GM12878 (cell line): ENCODE measurements at regions not wholly inside any gene's neighbourhood (a gene's known extent, or its start where the extent isn't known, plus 50 kb on each side); places are given as distances from the start of the nearest gene placed in this dataset.

Source experiments
- ATAC-seq: fragments of 200-7000 bp; cut with Tn5 transposase; 3 replicates; pipeline ENCODE4 v1.9.1; 2020; ENCODE audit warnings: mild to moderate bottlenecking, moderate library complexity
- BruUV-seq: library from RNA; stranded (reverse); fragments of 400-500 nt; replicated peaks from 2 replicates; lab custom pipeline; 2021; lab: Mats Ljungman, UMichigan
- CTCF ChIA-PET: fragments of 300-600 bp; sonication (Branson Sonifier 250); formaldehyde crosslinking; extraction: SDS; loops from one replicate; lab custom pipeline; 2021; ENCODE audit warnings: inconsistent platforms; lab: Yijun Ruan, JAX
- POLR2A ChIA-PET: fragments of 350-600 bp; formaldehyde crosslinking; extraction: SDS; loops from one replicate; lab custom pipeline; 2021; ENCODE audit warnings: inconsistent platforms; lab: Charles Lee
- RAD21 ChIA-PET: fragments of 300-600 bp; sonication (Branson Sonifier 250); formaldehyde crosslinking; loops from one replicate; lab custom pipeline; 2023; ENCODE audit warnings: antibody characterized with exemption; ENCODE audit not compliant: unreplicated experiment; lab: Charles Lee
- SMC1A ChIA-PET: fragments of 300-600 bp; sonication (Branson Sonifier 250); formaldehyde crosslinking; loops from one replicate; lab custom pipeline; 2023; ENCODE audit not compliant: unreplicated experiment, uncharacterized antibody; lab: Charles Lee
- DNase-seq: peaks from one replicate; pipeline ENCODE4 v3.0.0-alpha.2; 2011; ENCODE audit warnings: low read depth, low spot score
- FAIRE-seq: peaks from 3 replicates; lab custom pipeline; 2011; peaks lifted over from hg19 to GRCh38; lab: Jason Lieb, UNC
- H2AFZ ChIP-seq: 2 replicates; pipeline ENCODE4 v1.6.0; 2011; ENCODE audit warnings: low read depth, low read length, control low read depth; ENCODE audit not compliant: control insufficient read depth
- H3K27ac ChIP-seq: 2 replicates; pipeline ENCODE4 v1.5.1; 2011; ENCODE audit warnings: control low read depth; ENCODE audit not compliant: control insufficient read depth, insufficient read depth
- H3K27me3 ChIP-seq, 2 experiments: replicated peaks in 1 of 2; 2 replicates each; pipeline versions ENCODE4 v1.6.0 to v1.6.1; 2011; ENCODE audit warnings: low read length in 1 of 2; ENCODE audit not compliant: control insufficient read depth in 2 of 2, insufficient read depth in 2 of 2
- H3K36me3 ChIP-seq, 2 experiments: 2 replicates each; pipeline ENCODE4 v1.5.1; 2011; ENCODE audit warnings: low read length in 1 of 2; ENCODE audit not compliant: control insufficient read depth in 2 of 2, insufficient read depth in 2 of 2
- H3K4me1 ChIP-seq: 2 replicates; pipeline ENCODE4 v1.6.1; 2011; ENCODE audit warnings: mild to moderate bottlenecking, low read length, moderate library complexity, mixed read lengths; ENCODE audit not compliant: control insufficient read depth, insufficient read depth
- H3K4me2 ChIP-seq: 2 replicates; pipeline ENCODE4 v1.6.0; 2011; ENCODE audit warnings: control low read depth; ENCODE audit not compliant: control insufficient read depth, insufficient read depth
- H3K4me3 ChIP-seq: fragments of 200-600 bp; sonication (generic); 2 replicates; pipeline ENCODE4 v1.5.1; 2016
- H3K79me2 ChIP-seq: 2 replicates; pipeline ENCODE4 v1.6.0; 2011; ENCODE audit warnings: low read length; ENCODE audit not compliant: control insufficient read depth, insufficient read depth
- H3K9ac ChIP-seq: 2 replicates; pipeline ENCODE4 v1.8.0; 2011; ENCODE audit warnings: low read length, control low read depth, mixed read lengths; ENCODE audit not compliant: control insufficient read depth, insufficient read depth
- H3K9me3 ChIP-seq: replicated peaks from 3 replicates; pipeline ENCODE4 v1.5.1; 2011; ENCODE audit warnings: mild to moderate bottlenecking, low read length; ENCODE audit not compliant: control insufficient read depth, insufficient read depth
- H4K20me1 ChIP-seq: 2 replicates; pipeline ENCODE4 v1.6.0; 2011; ENCODE audit not compliant: control insufficient read depth, insufficient read depth
- BCLAF1 ChIP-seq: fragments of 450-650 bp; IDR thresholded peaks from 2 replicates; pipeline ENCODE4 v1.6.1; 2017; ENCODE audit warnings: antibody characterized with exemption, mild to moderate bottlenecking, moderate library complexity
- BHLHE40 ChIP-seq, 2 experiments: fragments of 450-650 bp in 1 of 2; IDR thresholded peaks; 2 replicates each; pipeline ENCODE4 v1.6.1; 2011 to 2017; ENCODE audit warnings: low read depth in 2 of 2, borderline replicate concordance in 1 of 2, improper control_type of control experiment in 1 of 2, low read length in 1 of 2, mild to moderate bottlenecking in 1 of 2
- CHD1 ChIP-seq: IDR thresholded peaks from 2 replicates; pipeline ENCODE4 v1.6.1; 2012; ENCODE audit warnings: low read depth, low read length, improper control_type of control experiment
- CHD2 ChIP-seq: IDR thresholded peaks from 2 replicates; pipeline ENCODE4 v1.6.1; 2011; ENCODE audit warnings: low read depth, low read length, improper control_type of control experiment, borderline replicate concordance
- CTCF ChIP-seq, 3 experiments: IDR thresholded peaks in 2 of 3; conservative IDR thresholded peaks in 1 of 3; 2 replicates each; pipeline ENCODE4 v1.5.1; 2011; ENCODE audit warnings: low read depth in 3 of 3, low read length in 3 of 3, mild to moderate bottlenecking in 3 of 3, control low read depth in 2 of 3, moderate library complexity in 2 of 3, inconsistent platforms in 1 of 3, mixed read lengths in 1 of 3; ENCODE audit not compliant: control insufficient read depth in 2 of 3, insufficient read depth in 1 of 3; ENCODE audit errors: extremely low read depth in 1 of 3
- ELK1 ChIP-seq: IDR thresholded peaks from 2 replicates; pipeline ENCODE4 v1.6.1; 2012; ENCODE audit warnings: low read depth, low read length, improper control_type of control experiment
- GABPA ChIP-seq: IDR thresholded peaks from 2 replicates; pipeline ENCODE4 v1.6.1; 2014; ENCODE audit warnings: antibody characterized with exemption, low read depth, mild to moderate bottlenecking, inconsistent platforms
- KAT2A ChIP-seq: conservative IDR thresholded peaks from 2 replicates; pipeline ENCODE4 v1.6.1; 2011; ENCODE audit warnings: low read depth, low read length; ENCODE audit not compliant: control insufficient read depth
- MAX ChIP-seq: IDR thresholded peaks from 2 replicates; pipeline ENCODE4 v1.6.1; 2012; ENCODE audit warnings: low read depth, low read length, improper control_type of control experiment
- NFXL1 ChIP-seq: fragments of 450-650 bp; IDR thresholded peaks from 2 replicates; pipeline ENCODE4 v1.6.1; 2017; ENCODE audit warnings: antibody characterized with exemption, mild to moderate bottlenecking, borderline replicate concordance
- NFYB ChIP-seq: IDR thresholded peaks from 2 replicates; pipeline ENCODE4 v1.6.1; 2011; ENCODE audit warnings: low read depth, mild to moderate bottlenecking, low read length, improper control_type of control experiment, moderate library complexity; ENCODE audit not compliant: insufficient read depth
- PBX3 ChIP-seq: IDR thresholded peaks from 2 replicates; pipeline ENCODE4 v1.6.1; 2011; ENCODE audit warnings: mild to moderate bottlenecking, low read depth, low read length, moderate library complexity; ENCODE audit not compliant: insufficient replicate concordance
- POLR2AphosphoS5 ChIP-seq: IDR thresholded peaks from 2 replicates; pipeline ENCODE4 v1.6.1; 2011; ENCODE audit warnings: mild to moderate bottlenecking, low read length, inconsistent platforms
- RBBP5 ChIP-seq: fragments of 200-600 bp; sonication (generic); conservative IDR thresholded peaks from 2 replicates; pipeline ENCODE4 v1.6.1; 2016
- RFX5 ChIP-seq: IDR thresholded peaks from 2 replicates; pipeline ENCODE4 v1.6.1; 2011; ENCODE audit warnings: low read depth, low read length, improper control_type of control experiment
- ZNF207 ChIP-seq: fragments of 450-650 bp; IDR thresholded peaks from 2 replicates; pipeline ENCODE4 v1.6.1; 2014; ENCODE audit warnings: antibody characterized with exemption, mild to moderate bottlenecking, borderline replicate concordance
- ZNF274 ChIP-seq: IDR thresholded peaks from one replicate; pipeline ENCODE4 v1.8.0; 2011; ENCODE audit not compliant: insufficient read length, insufficient read depth
- WGBS: methylation state at CpG from one replicate; pipeline ENCODE4 v1.1.6; 2016; ENCODE audit warnings: low lambda C conversion rate; ENCODE audit not compliant: insufficient replicate concordance, insufficient coverage; ENCODE audit errors: missing lambda C conversion rate; 5-methylcytosine and 5-hydroxymethylcytosine counted together
- in situ Hi-C: fragments of 300-500 bp; cut with MboI; formaldehyde crosslinking; loops from 9 replicates; pipeline ENCODE4 v1.14.3; 2018; ENCODE audit warnings: mixed read lengths
- intact Hi-C: fragments of 100-400 bp; cut with micrococcal nuclease; formaldehyde crosslinking; loops from one replicate; pipeline ENCODE4 v1.14.2; 2022; ENCODE audit not compliant: unreplicated experiment

GRCh38 chr4:32824336-32824735, 2104.2 kb downstream of the PCDH7 start:
- H3K4me2 ChIP-seq, result no peak overlapping the region
- ChIA-PET RAD21 (no interaction called here), POLR2A (no interaction called here), CTCF (no interaction called here), SMC1A (no interaction called here)
- no peaks in the 10 kb centered on the region for H3K27me3 ChIP-seq
- no peaks in the 10 kb centered on the region for H3K9me3 ChIP-seq
- FAIRE-seq (no peak), ATAC-seq (no peak), DNase-seq (no peak)
- H3K36me3 ChIP-seq, result no peaks in the 10 kb centered on the region
- no peaks in the 10 kb centered on the region for H3K79me2 ChIP-seq
- no peak overlapping the region for H3K9ac ChIP-seq
- WGBS, result 0% methylated on average over 2 of the region's 2 CpGs
- no TSS peak for BruUV-seq
- H2AFZ ChIP-seq, result no peak overlapping the region
- H3K4me1 ChIP-seq, result no peaks in the 10 kb centered on the region
- TF ChIP-seq ZNF207 (no peak), BHLHE40 (IDR thresholded peaks at IDR 0.05; ENCODE audit: borderline replicate concordance in 1 of 2, low read depth in 2 of 2, low read length in 1 of 2) (no peak), PBX3 (no peak), CHD1 (no peak), CHD2 (no peak), GABPA (no peak), ZNF274 (no peak), CTCF (IDR thresholded peaks at IDR 0.05 in 2 of 3, conservative IDR thresholded peaks at IDR 0.05 in 1 of 3; ENCODE audit: control insufficient read depth in 2 of 3, extremely low read depth in 1 of 3, insufficient read depth in 1 of 3, low read depth in 3 of 3, low read length in 3 of 3) (no peak), RFX5 (no peak), RBBP5 (no peak), BCLAF1 (no peak), MAX (no peak), ELK1 (no peak), NFXL1 (no peak), NFYB (no peak), POLR2AphosphoS5 (no peak), KAT2A (no peak)
- intact Hi-C loops (no loop called here), in situ Hi-C loops (no loop called here)
- H3K27ac ChIP-seq, result no peak overlapping the region
- no peaks in the 10 kb centered on the region for H4K20me1 ChIP-seq
- H3K4me3 ChIP-seq, result no peak overlapping the region
